Subcutaneous abdominal adipose tissue (tissue), 5 donors: ENCODE measurements at regions not wholly inside any gene's neighbourhood (a gene's known extent, or its start where the extent isn't known, plus 50 kb on each side); places are given as distances from the start of the nearest gene placed in this dataset.
A peak's percentile ranks its signal among the peaks of the same experiment; 100 is the strongest.

Source experiments
- H3K27ac ChIP-seq: one replicate; pipeline ENCODE4 v1.7.0; 2013; ENCODE audit warnings: low read depth, mild to moderate bottlenecking, inconsistent platforms, low read length, moderate library complexity
- H3K27me3 ChIP-seq, 5 donors: one replicate each; pipeline ENCODE4 v1.7.0; 2013; ENCODE audit warnings: low read length in 5 of 5, inconsistent platforms in 1 of 5; ENCODE audit not compliant: control insufficient read depth in 5 of 5, insufficient read depth in 4 of 5
- H3K36me3 ChIP-seq, 5 donors: one replicate each; pipeline ENCODE4 v1.7.0; 2013; ENCODE audit warnings: low read length in 5 of 5; ENCODE audit not compliant: control insufficient read depth in 5 of 5, insufficient read depth in 5 of 5
- H3K4me1 ChIP-seq, 5 donors: one replicate each; pipeline ENCODE4 v1.7.0; 2013; ENCODE audit warnings: low read length in 5 of 5, mild to moderate bottlenecking in 3 of 5, moderate library complexity in 1 of 5; ENCODE audit not compliant: control insufficient read depth in 5 of 5, insufficient read depth in 5 of 5
- H3K4me3 ChIP-seq, 5 donors: one replicate each; pipeline ENCODE4 v1.7.0; 2013; ENCODE audit warnings: low read length in 5 of 5, low read depth in 1 of 5
- H3K9ac ChIP-seq, 5 donors: one replicate each; pipeline ENCODE4 v1.7.0; 2013; ENCODE audit warnings: low read length in 5 of 5, mild to moderate bottlenecking in 4 of 5, moderate library complexity in 3 of 5
- H3K9me3 ChIP-seq, 5 donors: one replicate each; pipeline ENCODE4 v1.7.0; 2013; ENCODE audit warnings: low read length in 5 of 5; ENCODE audit not compliant: control insufficient read depth in 5 of 5
- donor health status: healthy.
- donor health status: healthy.
- donor health status: healthy.
- donor health status: healthy.
- donor health status: healthy.

DNA sequence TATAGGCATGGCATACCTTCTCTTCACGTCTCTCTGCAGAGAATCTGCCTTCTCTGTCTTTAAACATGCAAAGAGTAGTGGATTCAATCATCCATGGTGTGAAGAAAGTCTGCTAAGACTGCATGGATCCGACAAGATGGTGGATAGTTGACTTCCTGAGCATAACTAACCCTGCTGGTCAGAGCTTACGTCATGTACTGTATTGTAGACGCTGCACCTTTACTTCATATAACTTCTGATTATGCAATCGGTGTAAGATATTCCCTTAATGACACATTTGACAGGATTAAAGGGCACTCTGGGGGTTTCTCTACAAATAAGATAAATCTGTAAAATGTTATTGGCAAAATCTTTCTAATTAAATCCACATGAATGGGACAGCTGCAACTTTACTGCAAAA lies 240.3 kb upstream of the NREP start:
- no peak overlapping the region for H3K27ac ChIP-seq
- no peak overlapping the region for H3K9ac ChIP-seq
- H3K36me3 ChIP-seq = no peaks in the 10 kb centered on the region
- H3K4me1 ChIP-seq = no peaks in the 10 kb centered on the region
- no peak overlapping the region for H3K4me3 ChIP-seq
- no peaks in the 10 kb centered on the region for H3K9me3 ChIP-seq
- H3K27me3 ChIP-seq = no peaks in the 10 kb centered on the region

DNA sequence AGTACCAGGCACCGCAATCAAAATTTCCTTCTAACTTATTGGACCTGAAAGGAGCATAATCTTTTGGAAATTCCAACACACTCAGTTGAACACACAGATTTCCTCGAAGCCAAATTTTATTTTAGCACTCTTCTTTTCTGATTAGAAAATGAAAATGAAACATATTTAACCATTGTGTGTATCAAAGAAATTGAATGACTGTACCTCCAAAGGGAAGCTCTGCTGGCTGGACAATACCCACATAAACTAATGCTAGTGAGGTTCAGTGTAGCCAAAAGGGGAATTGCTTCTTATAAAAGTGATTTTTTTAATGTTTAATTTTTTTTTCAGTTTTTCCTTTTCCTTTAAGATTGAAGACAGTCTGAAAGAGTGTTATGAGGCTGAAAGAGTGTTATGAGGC lies 239.6 kb upstream of the NREP start:
- Histone ChIP-seq H3K9ac (no peak overlapping the region), H3K4me3 (no peak overlapping the region), H3K9me3 (no peaks in the 10 kb centered on the region), H3K27ac (no peak overlapping the region), H3K27me3 (no peaks in the 10 kb centered on the region), H3K4me1 (no peaks in the 10 kb centered on the region), H3K36me3 (no peaks in the 10 kb centered on the region)

DNA sequence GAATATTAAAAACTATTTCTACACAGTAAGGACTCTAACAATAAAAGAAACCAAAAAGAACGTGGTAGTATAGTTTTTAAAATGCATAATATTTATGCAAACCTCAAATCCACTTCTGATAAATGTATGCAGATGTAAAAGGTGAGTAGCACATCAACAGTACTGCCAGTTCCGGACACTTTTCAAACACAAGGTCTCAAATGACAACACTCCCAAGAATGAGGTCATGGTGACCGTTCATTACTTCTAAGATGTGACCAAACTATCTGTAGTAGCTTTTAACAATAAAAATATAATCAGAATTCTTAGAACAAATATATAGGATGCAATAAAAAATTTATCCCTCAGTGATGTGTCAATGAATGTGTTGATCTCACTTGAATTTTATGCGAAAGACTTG lies 238.7 kb upstream of the NREP start:
- H3K27me3 ChIP-seq = no peaks in the 10 kb centered on the region
- no peak overlapping the region for H3K27ac ChIP-seq
- H3K4me3 ChIP-seq = no peak overlapping the region
- no peaks in the 10 kb centered on the region for H3K9me3 ChIP-seq
- no peak overlapping the region for H3K9ac ChIP-seq
- no peaks in the 10 kb centered on the region for H3K4me1 ChIP-seq
- H3K36me3 ChIP-seq = no peaks in the 10 kb centered on the region

DNA sequence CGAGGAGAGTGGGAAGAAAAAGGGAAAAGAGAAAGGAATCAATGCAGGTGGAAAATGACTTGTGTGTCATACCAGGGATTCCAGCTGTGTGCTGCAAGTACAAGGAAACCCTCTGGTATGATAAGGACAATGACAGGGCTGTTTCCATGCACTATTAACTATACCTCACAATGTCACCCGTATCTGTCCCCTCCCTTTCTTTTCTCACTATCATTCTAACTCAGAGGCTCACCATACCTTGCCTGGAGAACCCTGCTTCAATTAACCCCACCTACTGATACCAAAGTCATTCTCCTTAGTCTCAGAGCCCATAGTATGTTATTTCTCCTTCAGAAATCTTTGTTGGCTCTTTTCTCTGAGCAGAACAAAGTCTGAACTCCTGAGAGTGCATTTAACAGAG lies 236.2 kb upstream of the NREP start:
- Histone ChIP-seq H3K9ac (no peak overlapping the region), H3K9me3 (no peaks in the 10 kb centered on the region), H3K27ac (no peak overlapping the region), H3K36me3 (no peaks in the 10 kb centered on the region), H3K27me3 (no peaks in the 10 kb centered on the region), H3K4me3 (no peak overlapping the region), H3K4me1 (no peaks in the 10 kb centered on the region)

DNA sequence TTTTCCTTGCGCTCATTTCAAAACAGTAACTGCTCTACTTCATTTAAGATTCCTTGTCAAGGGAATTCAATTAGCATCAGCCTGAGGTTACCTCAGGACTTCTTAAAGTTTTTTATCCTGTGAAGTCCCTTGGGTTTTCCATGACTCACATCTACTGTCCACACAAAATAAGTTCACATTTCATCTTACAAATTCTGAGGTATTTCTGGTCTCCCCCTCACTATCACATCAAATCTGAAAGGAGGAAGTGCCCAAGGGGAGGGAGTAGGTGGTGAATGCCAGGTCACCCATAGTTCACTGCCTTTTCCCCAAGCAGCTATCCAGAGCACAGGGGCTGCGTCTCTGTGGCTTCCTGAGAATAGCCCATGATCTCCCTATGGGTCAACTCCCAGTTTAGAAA lies 227.1 kb upstream of the NREP start:
- Histone ChIP-seq H3K9ac (no peak overlapping the region), H3K4me1 (peaks cover 2 to 17% (median 6%) of the 10 kb centered on the region in 5 donors), H3K36me3 (no peaks in the 10 kb centered on the region), H3K9me3 (no peaks in the 10 kb centered on the region), H3K27ac (no peak overlapping the region), H3K4me3 (no peak overlapping the region), H3K27me3 (no peaks in the 10 kb centered on the region)

DNA sequence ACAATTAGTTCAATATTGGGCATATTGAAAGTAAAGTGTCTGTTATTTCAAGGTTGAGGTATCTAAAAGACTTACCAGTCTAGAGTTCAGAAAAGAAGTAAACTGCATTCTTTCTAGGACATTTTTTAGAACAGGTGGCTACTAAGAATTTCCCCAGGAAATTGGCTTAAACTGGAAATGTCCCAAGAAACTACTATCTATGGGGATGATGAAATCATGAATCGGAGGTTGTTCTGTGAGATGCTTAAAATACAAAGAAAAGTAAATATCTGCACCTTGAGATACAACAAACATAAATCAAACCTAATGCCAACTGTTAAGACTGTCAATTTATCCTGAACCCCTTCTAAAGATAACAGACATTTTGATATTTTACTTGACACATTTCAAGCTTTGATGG lies 226.5 kb upstream of the NREP start:
- no peak overlapping the region for H3K27ac ChIP-seq
- no peak overlapping the region for H3K4me3 ChIP-seq
- H3K27me3 ChIP-seq = no peaks in the 10 kb centered on the region
- H3K36me3 ChIP-seq = no peaks in the 10 kb centered on the region
- peaks cover 2 to 17% (median 6%) of the 10 kb centered on the region in 5 donors for H3K4me1 ChIP-seq
- no peak overlapping the region for H3K9ac ChIP-seq
- no peaks in the 10 kb centered on the region for H3K9me3 ChIP-seq

DNA sequence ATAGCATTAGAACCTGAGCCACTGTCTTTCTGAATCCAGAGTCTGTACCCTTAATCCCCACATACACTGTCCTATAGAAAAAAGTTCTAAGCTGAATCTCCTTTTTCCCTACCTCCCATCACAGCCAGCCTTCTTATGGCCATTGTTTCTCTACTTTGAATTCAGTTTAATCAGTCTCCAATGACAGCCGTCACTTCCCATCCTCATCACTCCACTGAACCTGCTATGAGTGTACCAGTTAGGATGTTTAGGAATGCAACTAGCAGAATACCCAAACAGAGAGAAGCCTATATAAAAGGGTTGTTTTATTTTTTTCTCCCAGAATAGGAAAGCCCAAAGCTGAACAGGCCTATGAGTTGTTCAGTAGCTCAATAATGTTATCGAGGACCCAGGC lies 220.4 kb upstream of the NREP start:
- Histone ChIP-seq H3K9ac (no peak overlapping the region), H3K9me3 (no peaks in the 10 kb centered on the region), H3K4me1 (peaks cover 3 to 25% (median 18%) of the 10 kb centered on the region in 5 donors), H3K27ac (no peak overlapping the region), H3K36me3 (no peaks in the 10 kb centered on the region), H3K27me3 (no peaks in the 10 kb centered on the region), H3K4me3 (no peak overlapping the region)

DNA sequence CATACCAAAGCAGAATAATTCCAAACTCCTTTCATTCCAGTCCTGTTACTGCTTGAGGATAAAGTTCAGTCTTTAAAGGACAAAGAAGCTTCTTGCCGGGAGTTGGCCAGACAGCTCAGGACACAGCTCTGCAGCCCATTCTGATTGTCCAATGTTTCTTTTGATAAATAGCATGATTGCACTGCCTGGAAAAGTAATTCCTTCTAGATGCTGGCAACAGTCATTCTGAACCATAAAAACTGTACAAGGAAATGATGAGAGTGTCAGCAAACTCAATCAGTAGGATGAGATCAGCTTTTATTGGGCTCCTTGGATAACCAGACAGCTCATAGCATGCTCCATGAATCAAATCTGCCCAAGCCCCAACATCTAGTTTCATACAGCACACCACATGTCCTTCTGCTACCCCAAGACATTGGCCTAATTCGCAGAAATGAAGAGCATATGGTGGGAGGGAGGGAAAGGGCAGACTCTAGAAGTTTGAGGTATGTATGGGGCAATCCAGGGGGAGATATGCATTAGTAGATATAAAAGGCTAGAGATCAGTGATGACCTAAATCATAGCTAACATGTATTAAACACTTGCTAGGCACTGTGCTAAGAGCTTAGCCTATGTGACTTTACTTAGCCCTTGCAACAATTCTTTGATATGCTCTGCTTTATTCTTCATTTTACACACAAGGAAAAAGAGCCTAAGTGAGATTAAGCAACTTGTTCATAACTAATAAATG lies 219.9 kb upstream of the NREP start:
- H3K27me3 ChIP-seq = no peaks in the 10 kb centered on the region
- H3K4me1 ChIP-seq = peaks cover 3 to 25% (median 18%) of the 10 kb centered on the region in 5 donors

DNA sequence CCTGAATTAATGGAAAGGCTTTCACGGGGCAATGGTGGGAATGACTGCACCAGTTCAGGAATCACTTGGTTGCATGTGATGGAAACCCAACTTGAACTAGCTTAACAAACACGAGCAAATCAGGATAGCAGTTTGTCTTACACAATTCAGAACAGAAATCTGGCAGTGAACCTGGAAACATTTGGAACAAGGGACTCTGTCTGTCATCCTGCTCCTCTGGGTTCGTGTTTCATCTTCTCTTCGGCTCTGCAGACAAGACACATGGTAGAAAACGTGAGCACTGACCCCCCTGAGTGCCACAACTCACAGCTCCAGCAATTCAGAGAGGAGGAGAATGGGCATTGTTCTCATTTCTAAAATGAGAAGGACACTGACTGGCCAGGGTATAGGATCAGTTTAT lies 218.1 kb upstream of the NREP start:
- no peak overlapping the region for H3K9ac ChIP-seq

More for the DNA sequence above, 219.9 kb upstream of the NREP start:
- Histone ChIP-seq H3K9me3 (no peaks in the 10 kb centered on the region), H3K9ac (no peak overlapping the region), H3K4me3 (no peak overlapping the region), H3K36me3 (no peaks in the 10 kb centered on the region), H3K27ac (peak overlapping the region; percentile 20)

DNA sequence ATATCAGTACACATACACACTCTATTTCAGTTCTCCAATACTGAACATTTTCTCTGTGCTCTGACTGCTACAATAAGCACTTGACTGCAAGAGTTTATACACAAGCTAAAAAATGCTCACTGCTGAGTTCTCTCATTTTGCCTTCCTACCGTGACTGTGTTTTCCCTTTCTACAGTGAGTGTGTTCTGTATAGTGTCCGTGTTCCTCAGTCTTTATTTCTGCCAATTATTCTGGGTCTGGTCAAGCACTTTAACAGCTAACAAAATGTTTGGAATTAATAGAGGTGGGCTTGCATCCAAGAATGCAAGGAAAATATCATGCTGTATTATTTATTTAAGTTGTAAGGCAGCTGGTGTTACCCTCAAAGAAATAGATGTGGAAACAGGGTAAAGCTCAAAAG lies 217.0 kb upstream of the NREP start:
- H3K4me1 ChIP-seq = peaks cover 3 to 26% (median 19%) of the 10 kb centered on the region in 5 donors
- H3K9ac ChIP-seq = no peak overlapping the region
- H3K4me3 ChIP-seq = no peak overlapping the region

More for the DNA sequence above, 218.1 kb upstream of the NREP start:
- no peak overlapping the region for H3K27ac ChIP-seq
- no peaks in the 10 kb centered on the region for H3K27me3 ChIP-seq
- no peak overlapping the region for H3K4me3 ChIP-seq
- no peaks in the 10 kb centered on the region for H3K36me3 ChIP-seq
- peaks cover 3 to 25% (median 18%) of the 10 kb centered on the region in 5 donors for H3K4me1 ChIP-seq
- H3K9me3 ChIP-seq = no peaks in the 10 kb centered on the region

More for the DNA sequence above, 217.0 kb upstream of the NREP start:
- Histone ChIP-seq H3K27ac (no peak overlapping the region), H3K9me3 (no peaks in the 10 kb centered on the region), H3K27me3 (no peaks in the 10 kb centered on the region), H3K36me3 (no peaks in the 10 kb centered on the region)
